ENCODE measurements at regions not wholly inside any gene's neighbourhood (a gene's known extent, or its start where the extent isn't known, plus 50 kb on each side); places are given as distances from the start of the nearest gene placed in this dataset.
A peak's percentile ranks its signal among the peaks of the same experiment; 100 is the strongest.
"Not testable (repeated sequence)": the region's sequence is repeated elsewhere in the genome, so short reads cannot be mapped to it uniquely, and the experiment has no call there.

- no peak for DNase-seq
These were observed 57.0 kb downstream of the MSTN start for GRCh38 chr2:190005513-190005912.

- DNase-seq = no peak
These were observed 62.9 kb downstream of the MSTN start for GRCh38 chr2:189999661-190000060.

- not testable (repeated sequence) for DNase-seq
These were observed 63.9 kb downstream of the MSTN start for GRCh38 chr2:189998665-189999064.

- DNase-seq = no peak
These were observed 65.5 kb downstream of the MSTN start for GRCh38 chr2:189997016-189997415.

GRCh38 chr2:189995679-189996078 is 66.8 kb downstream of the MSTN start:
- DNase-seq = no peak

- peak; percentile 4 for DNase-seq
These were observed 79.6 kb downstream of the MSTN start for GRCh38 chr2:189982780-189983394.

- no peak for DNase-seq
These were observed 80.4 kb downstream of the MSTN start for GRCh38 chr2:189982087-189982486.

GRCh38 chr2:189976488-189976887 is 86.0 kb downstream of the MSTN start:
- not testable (repeated sequence) for DNase-seq

- DNase-seq = no peak
These were observed 102.2 kb downstream of the MSTN start for GRCh38 chr2:189960346-189960745.

GRCh38 chr2:189959450-189959849 is 103.1 kb downstream of the MSTN start:
- DNase-seq = no peak

- no peak for DNase-seq
These were observed 107.5 kb downstream of the MSTN start for GRCh38 chr2:189954989-189955388.

- DNase-seq = peak; percentile 18
These were observed 109.9 kb downstream of the MSTN start for GRCh38 chr2:189952536-189953109.

GRCh38 chr2:189951791-189952535 is 110.6 kb downstream of the MSTN start:
- DNase-seq = no peak

- DNase-seq = no peak
These were observed 119.5 kb downstream of the MSTN start for GRCh38 chr2:189943009-189943408.

GRCh38 chr2:189940913-189941312 is 121.6 kb downstream of the MSTN start:
- DNase-seq = no peak

GRCh38 chr2:189937691-189938090 is 124.8 kb downstream of the MSTN start:
- no peak for DNase-seq

- no peak for DNase-seq
These were observed 128.6 kb downstream of the MSTN start for GRCh38 chr2:189933911-189934399.

- no peak for DNase-seq
These were observed 129.5 kb downstream of the MSTN start for GRCh38 chr2:189933041-189933440.

GRCh38 chr2:189927823-189928222 is 134.7 kb downstream of the MSTN start:
- no peak for DNase-seq

All from suppressor macrophage treated with lipopolysaccharide for 4 hours (primary cell).